ENCODE measurements at regions not wholly inside any gene's neighbourhood (a gene's known extent, or its start where the extent isn't known, plus 50 kb on each side); places are given as distances from the start of the nearest gene placed in this dataset.

DNA sequence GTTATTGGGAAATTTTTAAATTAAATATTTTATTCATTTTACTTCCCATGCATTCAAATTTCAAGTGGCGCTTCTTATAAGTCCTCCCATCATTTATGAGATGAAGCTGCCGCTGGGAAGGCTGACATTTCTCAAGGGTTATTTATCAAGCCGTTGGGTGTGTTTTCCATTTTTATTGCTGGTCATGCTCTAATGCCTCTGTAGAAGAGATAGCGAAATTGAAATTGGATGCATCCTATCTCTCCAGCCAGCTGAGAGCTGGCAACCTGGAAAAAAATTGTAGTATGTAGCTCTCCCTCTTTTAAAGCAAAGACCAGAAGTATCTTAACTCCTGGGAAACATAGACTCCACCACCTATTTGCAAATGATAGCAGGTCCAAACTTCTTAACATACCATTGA, 135.9 kb downstream of the C6orf118 start:
- H3K4me3 ChIP-seq (IDR thresholded peaks at IDR 0.05; ENCODE audit: insufficient read depth, low read depth, low read length) = no peak overlapping the region
- H4K20me1 ChIP-seq (ENCODE audit: insufficient read depth) = no peaks in the 10 kb centered on the region
- peaks cover 5% of the 10 kb centered on the region for H3K4me1 ChIP-seq (ENCODE audit: low read depth, poor library complexity, severe bottlenecking)
- H3K27me3 ChIP-seq (ENCODE audit: insufficient read depth, low read depth) = no peaks in the 10 kb centered on the region
- no peaks in the 10 kb centered on the region for H3K79me2 ChIP-seq (ENCODE audit: insufficient read depth, low read depth)
- TF ChIP-seq, protein P1, sequence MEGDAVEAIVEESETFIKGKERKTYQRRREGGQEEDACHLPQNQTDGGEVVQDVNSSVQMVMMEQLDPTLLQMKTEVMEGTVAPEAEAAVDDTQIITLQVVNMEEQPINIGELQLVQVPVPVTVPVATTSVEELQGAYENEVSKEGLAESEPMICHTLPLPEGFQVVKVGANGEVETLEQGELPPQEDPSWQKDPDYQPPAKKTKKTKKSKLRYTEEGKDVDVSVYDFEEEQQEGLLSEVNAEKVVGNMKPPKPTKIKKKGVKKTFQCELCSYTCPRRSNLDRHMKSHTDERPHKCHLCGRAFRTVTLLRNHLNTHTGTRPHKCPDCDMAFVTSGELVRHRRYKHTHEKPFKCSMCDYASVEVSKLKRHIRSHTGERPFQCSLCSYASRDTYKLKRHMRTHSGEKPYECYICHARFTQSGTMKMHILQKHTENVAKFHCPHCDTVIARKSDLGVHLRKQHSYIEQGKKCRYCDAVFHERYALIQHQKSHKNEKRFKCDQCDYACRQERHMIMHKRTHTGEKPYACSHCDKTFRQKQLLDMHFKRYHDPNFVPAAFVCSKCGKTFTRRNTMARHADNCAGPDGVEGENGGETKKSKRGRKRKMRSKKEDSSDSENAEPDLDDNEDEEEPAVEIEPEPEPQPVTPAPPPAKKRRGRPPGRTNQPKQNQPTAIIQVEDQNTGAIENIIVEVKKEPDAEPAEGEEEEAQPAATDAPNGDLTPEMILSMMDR (conservative IDR thresholded peaks at IDR 0.05; ENCODE audit: low read depth, low read length) = no peak
- no peak overlapping the region for H3K9ac ChIP-seq
- no peaks in the 10 kb centered on the region for H3K36me3 ChIP-seq (ENCODE audit: insufficient read depth)
- no peak overlapping the region for H2AFZ ChIP-seq (ENCODE audit: low read depth)
- H3K27ac ChIP-seq = no peak overlapping the region
- no peak overlapping the region for H3K4me2 ChIP-seq

DNA sequence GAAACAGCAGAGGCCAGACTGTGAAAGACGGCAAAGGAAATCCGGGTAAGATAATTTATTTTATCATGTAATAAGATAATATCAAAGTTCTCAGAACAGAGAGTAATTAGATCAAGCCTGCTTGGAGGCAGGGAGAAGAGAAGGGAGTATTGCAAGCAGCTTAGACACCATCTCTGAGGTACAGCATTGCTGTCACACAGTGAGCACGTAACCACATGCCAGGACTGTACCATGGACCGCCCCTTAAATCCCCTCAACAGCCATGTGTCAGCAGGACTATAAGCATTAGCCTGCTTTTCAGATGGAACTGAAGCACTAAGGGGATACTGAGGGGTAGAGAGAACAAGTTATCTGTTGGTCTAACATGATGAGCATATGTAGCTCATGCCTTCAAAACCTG, 141.5 kb downstream of the C6orf118 start:
- TF ChIP-seq, protein P1 (conservative IDR thresholded peaks at IDR 0.05; ENCODE audit: low read depth, low read length) = no peak
- Histone ChIP-seq H2AFZ (ENCODE audit: low read depth) (no peak overlapping the region), H3K4me3 (IDR thresholded peaks at IDR 0.05; ENCODE audit: insufficient read depth, low read depth, low read length) (no peak overlapping the region), H3K79me2 (ENCODE audit: insufficient read depth, low read depth) (no peaks in the 10 kb centered on the region), H4K20me1 (ENCODE audit: insufficient read depth) (no peaks in the 10 kb centered on the region), H3K36me3 (ENCODE audit: insufficient read depth) (no peaks in the 10 kb centered on the region), H3K27ac (no peak overlapping the region), H3K27me3 (ENCODE audit: insufficient read depth, low read depth) (no peaks in the 10 kb centered on the region), H3K4me2 (no peak overlapping the region), H3K4me1 (ENCODE audit: low read depth, poor library complexity, severe bottlenecking) (peaks cover 5% of the 10 kb centered on the region), H3K9ac (no peak overlapping the region)

DNA sequence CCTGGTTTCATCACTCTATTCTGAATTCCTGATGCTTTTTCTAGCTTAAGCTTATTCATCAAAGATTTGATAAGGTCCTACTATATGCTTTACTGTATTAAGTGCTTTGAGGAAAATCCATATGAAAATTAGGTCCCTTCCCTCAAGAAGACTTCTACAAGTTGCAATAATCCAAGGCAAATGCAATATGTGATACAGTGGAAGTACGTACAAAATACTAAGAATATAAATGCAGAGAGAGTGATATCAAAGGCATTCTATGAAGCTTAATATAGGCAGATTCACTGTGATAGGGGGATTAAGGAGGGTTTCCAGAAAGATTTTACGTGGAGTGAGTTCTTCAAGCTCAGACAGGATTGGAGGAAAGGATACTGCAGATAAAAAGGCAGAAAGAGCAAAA, 142.1 kb downstream of the C6orf118 start:
- no peaks in the 10 kb centered on the region for H4K20me1 ChIP-seq (ENCODE audit: insufficient read depth)
- TF ChIP-seq, protein P1 (conservative IDR thresholded peaks at IDR 0.05; ENCODE audit: low read depth, low read length) = no peak
- H3K4me3 ChIP-seq (IDR thresholded peaks at IDR 0.05; ENCODE audit: insufficient read depth, low read depth, low read length) = no peak overlapping the region
- H3K27ac ChIP-seq = no peak overlapping the region
- H2AFZ ChIP-seq (ENCODE audit: low read depth) = no peak overlapping the region
- H3K9ac ChIP-seq = no peak overlapping the region
- no peaks in the 10 kb centered on the region for H3K36me3 ChIP-seq (ENCODE audit: insufficient read depth)
- no peaks in the 10 kb centered on the region for H3K27me3 ChIP-seq (ENCODE audit: insufficient read depth, low read depth)
- H3K4me2 ChIP-seq = no peak overlapping the region
- H3K4me1 ChIP-seq (ENCODE audit: low read depth, poor library complexity, severe bottlenecking) = peaks cover 5% of the 10 kb centered on the region
- H3K79me2 ChIP-seq (ENCODE audit: insufficient read depth, low read depth) = no peaks in the 10 kb centered on the region

DNA sequence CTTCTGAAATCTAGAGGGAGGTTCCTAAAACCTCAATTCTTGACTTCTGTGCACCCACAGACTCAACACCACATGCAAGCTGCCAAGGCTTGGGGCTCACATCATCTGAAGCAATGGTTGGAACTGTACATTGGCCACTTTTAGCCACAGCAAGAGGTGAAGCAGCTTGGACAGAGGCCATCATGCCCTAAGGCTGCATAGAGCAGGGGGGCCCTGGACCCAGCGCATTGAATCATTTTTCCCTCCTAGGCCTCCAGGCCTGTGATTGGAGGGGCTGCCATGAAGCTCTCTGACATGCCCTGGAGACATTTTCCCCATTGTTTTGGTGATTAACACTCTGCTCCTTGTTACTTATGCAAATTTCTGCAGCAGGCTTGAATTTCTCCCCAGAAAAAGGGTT, 145.9 kb downstream of the C6orf118 start:
- Histone ChIP-seq H3K27ac (no peak overlapping the region), H3K9ac (no peak overlapping the region), H3K4me1 (ENCODE audit: low read depth, poor library complexity, severe bottlenecking) (no peaks in the 10 kb centered on the region), H3K4me3 (IDR thresholded peaks at IDR 0.05; ENCODE audit: insufficient read depth, low read depth, low read length) (no peak overlapping the region), H2AFZ (ENCODE audit: low read depth) (no peak overlapping the region), H3K27me3 (ENCODE audit: insufficient read depth, low read depth) (no peaks in the 10 kb centered on the region), H3K4me2 (no peak overlapping the region), H4K20me1 (ENCODE audit: insufficient read depth) (no peaks in the 10 kb centered on the region), H3K79me2 (ENCODE audit: insufficient read depth, low read depth) (no peaks in the 10 kb centered on the region), H3K36me3 (ENCODE audit: insufficient read depth) (no peaks in the 10 kb centered on the region)
- TF ChIP-seq, protein P1 (conservative IDR thresholded peaks at IDR 0.05; ENCODE audit: low read depth, low read length) = no peak
